Ovary (tissue), 7 donors: ENCODE measurements at regions not wholly inside any gene's neighbourhood (a gene's known extent, or its start where the extent isn't known, plus 50 kb on each side); places are given as distances from the start of the nearest gene placed in this dataset.
A peak's percentile ranks its signal among the peaks of the same experiment; 100 is the strongest.

ENCODE experiments used
- DNase-seq, 5 donors: peaks; one replicate each; pipeline ENCODE4 v3.0.0-alpha.2; 2019 to 2020
- H3K27ac ChIP-seq, 2 donors: fragments of 200-600 bp; one replicate each; pipeline versions ENCODE4 v1.5.1 to v1.8.0; 2019 to 2022
- H3K27me3 ChIP-seq: fragments of 200-600 bp; one replicate; pipeline ENCODE4 v1.8.0; 2022
- H3K36me3 ChIP-seq: fragments of 200-600 bp; sonication (generic); one replicate; pipeline ENCODE4 v1.5.1; 2019
- H3K4me1 ChIP-seq: one replicate; pipeline ENCODE4 v1.8.1; 2013; ENCODE audit warnings: mild to moderate bottlenecking, moderate library complexity; ENCODE audit not compliant: insufficient read depth
- H3K4me3 ChIP-seq: fragments of 200-600 bp; sonication (generic); one replicate; pipeline ENCODE4 v1.5.1; 2017
- H3K9me3 ChIP-seq, 2 donors: fragments of 200-600 bp in 1 of 2; sonication (generic) in 1 of 2; one replicate each; pipeline versions ENCODE4 v1.5.1 to v1.8.1; 2013 to 2019; ENCODE audit warnings: mild to moderate bottlenecking in 1 of 2, moderate library complexity in 1 of 2
- CTCF ChIP-seq, 3 donors: fragments of 450-650 bp in 2 of 3; fragments of 200-600 bp in 1 of 3; IDR thresholded peaks; one replicate each; pipeline versions ENCODE4 v1.5.1 to v1.8.0; 2016 to 2022; ENCODE audit warnings: antibody characterized with exemption in 3 of 3, mild to moderate bottlenecking in 1 of 3
- EP300 ChIP-seq: sonication (generic); formaldehyde crosslinking; IDR thresholded peaks from one replicate; pipeline ENCODE4 v1.6.1; 2017; ENCODE audit warnings: antibody characterized with exemption
- POLR2A ChIP-seq: fragments of 450-650 bp; IDR thresholded peaks from one replicate; pipeline ENCODE4 v1.6.1; 2017; ENCODE audit warnings: antibody characterized with exemption, mild to moderate bottlenecking, moderate library complexity
- WGBS, 3 donors: extraction: QIAGEN DNeasy Blood & Tissue Kit in 1 of 3; methylation state at CpG; one replicate each; pipeline versions ENCODE4 v1.1.5 to v1.1.7; 2013 to 2017; 5-methylcytosine and 5-hydroxymethylcytosine counted together
- intact Hi-C, 4 donors: fragments of 100-400 bp; cut with DNase I; formaldehyde crosslinking; loops; one replicate each; pipeline versions ENCODE4 v1.11.0 to v1.15.1; 2022 to 2023
- donor health status: DM: no; HTN: no; CAD: no; lungs with moderate emphysema.
- donor health status: DM: no; HTN: no; CAD: no.
- donor health status: Bipolar disorder and iron deficiency.
- donor health status: DM: no; HTN: no; CAD: no.
- donor health status: DM: yes; HTN: yes; CAD: no.

GRCh38 chr14:101200008-101200649 is 296.6 kb upstream of the RTL1 start:
- DNase-seq, result peak in 2 of 5 donors; percentile 4 to 11
- Histone ChIP-seq H3K27ac (no peak overlapping the region), H3K4me3 (no peak overlapping the region), H3K9me3 (no peaks in the 10 kb centered on the region), H3K4me1 (no peaks in the 10 kb centered on the region), H3K27me3 (no peaks in the 10 kb centered on the region), H3K36me3 (no peaks in the 10 kb centered on the region)
- whole genome bisulfite sequencing, 3 donors, result 91 to 93% (median 92%) methylated on average over 13 of the region's 13 CpGs
- TF ChIP-seq CTCF (IDR thresholded peaks at IDR 0.05), result no peak
- no peak for TF ChIP-seq EP300
- no peak for TF ChIP-seq POLR2A
- intact Hi-C loops, result no loop called here

- Histone ChIP-seq H3K36me3 (no peaks in the 10 kb centered on the region), H3K9me3 (no peaks in the 10 kb centered on the region), H3K27ac (no peak overlapping the region), H3K4me3 (no peak overlapping the region), H3K4me1 (no peaks in the 10 kb centered on the region), H3K27me3 (no peaks in the 10 kb centered on the region)
- intact Hi-C loops, result no loop called here
- TF ChIP-seq CTCF (IDR thresholded peaks at IDR 0.05) (no peak), EP300 (no peak), POLR2A (no peak)
- WGBS, 3 donors, result 91 to 94% (median 92%) methylated on average over 12 of the region's 12 CpGs
- DNase-seq, result peak in 2 of 5 donors; percentile 3 to 18
Measured at GRCh38 chr14:101200650-101201516, 297.4 kb upstream of the RTL1 start.

GRCh38 chr14:101201535-101202151 is 298.1 kb upstream of the RTL1 start:
- H3K4me1 ChIP-seq, result no peaks in the 10 kb centered on the region
- H3K9me3 ChIP-seq, result no peaks in the 10 kb centered on the region
- no peaks in the 10 kb centered on the region for H3K27me3 ChIP-seq
- no peaks in the 10 kb centered on the region for H3K36me3 ChIP-seq
- H3K4me3 ChIP-seq, result no peak overlapping the region
- TF ChIP-seq EP300 (no peak), CTCF (IDR thresholded peaks at IDR 0.05) (no peak), POLR2A (no peak)
- intact Hi-C loops, result no loop called here
- no peak overlapping the region for H3K27ac ChIP-seq
- peak in 2 of 5 donors; percentile 2 to 8 for DNase-seq
- 89 to 93% (median 90%) methylated on average over 18 of the region's 18 CpGs for WGBS, 3 donors

- Histone ChIP-seq H3K36me3 (no peaks in the 10 kb centered on the region), H3K27ac (no peak overlapping the region), H3K4me3 (no peak overlapping the region), H3K4me1 (no peaks in the 10 kb centered on the region), H3K27me3 (no peaks in the 10 kb centered on the region), H3K9me3 (no peaks in the 10 kb centered on the region)
- DNase-seq, result peak in 3 of 5 donors; percentile 4 to 23 (median 11)
- intact Hi-C loops, result no loop called here
- WGBS, 3 donors, result 86 to 91% (median 88%) methylated on average over 25 of the region's 25 CpGs
- no peak for TF ChIP-seq CTCF (IDR thresholded peaks at IDR 0.05)
- TF ChIP-seq EP300, result no peak
- TF ChIP-seq POLR2A, result no peak
Measured at GRCh38 chr14:101202627-101203404, 299.3 kb upstream of the RTL1 start.
